ENCODE measurements at regions not wholly inside any gene's neighbourhood (a gene's known extent, or its start where the extent isn't known, plus 50 kb on each side); places are given as distances from the start of the nearest gene placed in this dataset.

DNA sequence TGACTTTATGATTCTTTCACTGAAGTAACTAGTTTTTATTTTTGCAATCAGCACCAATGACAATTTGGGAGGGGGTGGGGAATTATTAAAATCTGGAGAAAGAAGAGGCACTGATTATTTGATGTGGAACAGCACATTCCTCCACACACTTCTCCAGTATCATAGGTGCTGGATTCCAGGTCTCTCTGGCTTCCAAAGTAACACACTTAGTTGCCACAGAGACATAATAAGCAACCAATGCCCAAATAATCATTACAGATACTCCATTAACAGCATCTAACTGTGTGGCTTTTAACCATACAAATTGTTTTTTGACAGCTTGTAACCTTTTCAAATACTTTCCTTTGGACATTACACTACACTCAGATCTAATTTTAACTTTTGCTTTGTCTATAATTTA, 131.0 kb upstream of the CDIN1 start:
- TF ChIP-seq JUN (IDR thresholded peaks at IDR 0.05; ENCODE audit: borderline replicate concordance, low read depth, low read length) (no peak), JUN (CRISPR knock-in tag; IDR thresholded peaks at IDR 0.05; ENCODE audit: borderline replicate concordance) (no peak), TARDBP (IDR thresholded peaks at IDR 0.05) (no peak), MYNN (IDR thresholded peaks at IDR 0.05) (no peak), MYNN (CRISPR knock-in tag; IDR thresholded peaks at IDR 0.05) (no peak), CTCF (IDR thresholded peaks at IDR 0.05 in 2 of 3, conservative IDR thresholded peaks at IDR 0.05 in 1 of 3; ENCODE audit: insufficient read depth in 2 of 3, low read depth in 1 of 3, low read length in 3 of 3) (no peak), RAD21 (CRISPR knock-in tag; conservative IDR thresholded peaks at IDR 0.05 in 1 of 2, IDR thresholded peaks at IDR 0.05 in 1 of 2) (no peak), CBX1 (IDR thresholded peaks at IDR 0.05; ENCODE audit: low read depth) (no peak), SMC3 (conservative IDR thresholded peaks at IDR 0.05; ENCODE audit: insufficient read depth, low read depth, low read length) (no peak), ZNF766 (CRISPR knock-in tag; conservative IDR thresholded peaks at IDR 0.05) (no peak), ZNF316 (IDR thresholded peaks at IDR 0.05) (no peak), POLR2AphosphoS5 (IDR thresholded peaks at IDR 0.05; ENCODE audit: control insufficient read depth, insufficient read depth, low read depth, low read length) (no peak), EP300 (IDR thresholded peaks at IDR 0.05; ENCODE audit: low read length) (no peak), MED1 (CRISPR knock-in tag; IDR thresholded peaks at IDR 0.05; ENCODE audit: borderline replicate concordance) (no peak)
- TF ChIP-seq, protein P1, sequence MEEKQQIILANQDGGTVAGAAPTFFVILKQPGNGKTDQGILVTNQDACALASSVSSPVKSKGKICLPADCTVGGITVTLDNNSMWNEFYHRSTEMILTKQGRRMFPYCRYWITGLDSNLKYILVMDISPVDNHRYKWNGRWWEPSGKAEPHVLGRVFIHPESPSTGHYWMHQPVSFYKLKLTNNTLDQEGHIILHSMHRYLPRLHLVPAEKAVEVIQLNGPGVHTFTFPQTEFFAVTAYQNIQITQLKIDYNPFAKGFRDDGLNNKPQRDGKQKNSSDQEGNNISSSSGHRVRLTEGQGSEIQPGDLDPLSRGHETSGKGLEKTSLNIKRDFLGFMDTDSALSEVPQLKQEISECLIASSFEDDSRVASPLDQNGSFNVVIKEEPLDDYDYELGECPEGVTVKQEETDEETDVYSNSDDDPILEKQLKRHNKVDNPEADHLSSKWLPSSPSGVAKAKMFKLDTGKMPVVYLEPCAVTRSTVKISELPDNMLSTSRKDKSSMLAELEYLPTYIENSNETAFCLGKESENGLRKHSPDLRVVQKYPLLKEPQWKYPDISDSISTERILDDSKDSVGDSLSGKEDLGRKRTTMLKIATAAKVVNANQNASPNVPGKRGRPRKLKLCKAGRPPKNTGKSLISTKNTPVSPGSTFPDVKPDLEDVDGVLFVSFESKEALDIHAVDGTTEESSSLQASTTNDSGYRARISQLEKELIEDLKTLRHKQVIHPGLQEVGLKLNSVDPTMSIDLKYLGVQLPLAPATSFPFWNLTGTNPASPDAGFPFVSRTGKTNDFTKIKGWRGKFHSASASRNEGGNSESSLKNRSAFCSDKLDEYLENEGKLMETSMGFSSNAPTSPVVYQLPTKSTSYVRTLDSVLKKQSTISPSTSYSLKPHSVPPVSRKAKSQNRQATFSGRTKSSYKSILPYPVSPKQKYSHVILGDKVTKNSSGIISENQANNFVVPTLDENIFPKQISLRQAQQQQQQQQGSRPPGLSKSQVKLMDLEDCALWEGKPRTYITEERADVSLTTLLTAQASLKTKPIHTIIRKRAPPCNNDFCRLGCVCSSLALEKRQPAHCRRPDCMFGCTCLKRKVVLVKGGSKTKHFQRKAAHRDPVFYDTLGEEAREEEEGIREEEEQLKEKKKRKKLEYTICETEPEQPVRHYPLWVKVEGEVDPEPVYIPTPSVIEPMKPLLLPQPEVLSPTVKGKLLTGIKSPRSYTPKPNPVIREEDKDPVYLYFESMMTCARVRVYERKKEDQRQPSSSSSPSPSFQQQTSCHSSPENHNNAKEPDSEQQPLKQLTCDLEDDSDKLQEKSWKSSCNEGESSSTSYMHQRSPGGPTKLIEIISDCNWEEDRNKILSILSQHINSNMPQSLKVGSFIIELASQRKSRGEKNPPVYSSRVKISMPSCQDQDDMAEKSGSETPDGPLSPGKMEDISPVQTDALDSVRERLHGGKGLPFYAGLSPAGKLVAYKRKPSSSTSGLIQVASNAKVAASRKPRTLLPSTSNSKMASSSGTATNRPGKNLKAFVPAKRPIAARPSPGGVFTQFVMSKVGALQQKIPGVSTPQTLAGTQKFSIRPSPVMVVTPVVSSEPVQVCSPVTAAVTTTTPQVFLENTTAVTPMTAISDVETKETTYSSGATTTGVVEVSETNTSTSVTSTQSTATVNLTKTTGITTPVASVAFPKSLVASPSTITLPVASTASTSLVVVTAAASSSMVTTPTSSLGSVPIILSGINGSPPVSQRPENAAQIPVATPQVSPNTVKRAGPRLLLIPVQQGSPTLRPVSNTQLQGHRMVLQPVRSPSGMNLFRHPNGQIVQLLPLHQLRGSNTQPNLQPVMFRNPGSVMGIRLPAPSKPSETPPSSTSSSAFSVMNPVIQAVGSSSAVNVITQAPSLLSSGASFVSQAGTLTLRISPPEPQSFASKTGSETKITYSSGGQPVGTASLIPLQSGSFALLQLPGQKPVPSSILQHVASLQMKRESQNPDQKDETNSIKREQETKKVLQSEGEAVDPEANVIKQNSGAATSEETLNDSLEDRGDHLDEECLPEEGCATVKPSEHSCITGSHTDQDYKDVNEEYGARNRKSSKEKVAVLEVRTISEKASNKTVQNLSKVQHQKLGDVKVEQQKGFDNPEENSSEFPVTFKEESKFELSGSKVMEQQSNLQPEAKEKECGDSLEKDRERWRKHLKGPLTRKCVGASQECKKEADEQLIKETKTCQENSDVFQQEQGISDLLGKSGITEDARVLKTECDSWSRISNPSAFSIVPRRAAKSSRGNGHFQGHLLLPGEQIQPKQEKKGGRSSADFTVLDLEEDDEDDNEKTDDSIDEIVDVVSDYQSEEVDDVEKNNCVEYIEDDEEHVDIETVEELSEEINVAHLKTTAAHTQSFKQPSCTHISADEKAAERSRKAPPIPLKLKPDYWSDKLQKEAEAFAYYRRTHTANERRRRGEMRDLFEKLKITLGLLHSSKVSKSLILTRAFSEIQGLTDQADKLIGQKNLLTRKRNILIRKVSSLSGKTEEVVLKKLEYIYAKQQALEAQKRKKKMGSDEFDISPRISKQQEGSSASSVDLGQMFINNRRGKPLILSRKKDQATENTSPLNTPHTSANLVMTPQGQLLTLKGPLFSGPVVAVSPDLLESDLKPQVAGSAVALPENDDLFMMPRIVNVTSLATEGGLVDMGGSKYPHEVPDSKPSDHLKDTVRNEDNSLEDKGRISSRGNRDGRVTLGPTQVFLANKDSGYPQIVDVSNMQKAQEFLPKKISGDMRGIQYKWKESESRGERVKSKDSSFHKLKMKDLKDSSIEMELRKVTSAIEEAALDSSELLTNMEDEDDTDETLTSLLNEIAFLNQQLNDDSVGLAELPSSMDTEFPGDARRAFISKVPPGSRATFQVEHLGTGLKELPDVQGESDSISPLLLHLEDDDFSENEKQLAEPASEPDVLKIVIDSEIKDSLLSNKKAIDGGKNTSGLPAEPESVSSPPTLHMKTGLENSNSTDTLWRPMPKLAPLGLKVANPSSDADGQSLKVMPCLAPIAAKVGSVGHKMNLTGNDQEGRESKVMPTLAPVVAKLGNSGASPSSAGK (IDR thresholded peaks at IDR 0.05): no peak
